ENCODE measurements at regions not wholly inside any gene's neighbourhood (a gene's known extent, or its start where the extent isn't known, plus 50 kb on each side); places are given as distances from the start of the nearest gene placed in this dataset.

DNA sequence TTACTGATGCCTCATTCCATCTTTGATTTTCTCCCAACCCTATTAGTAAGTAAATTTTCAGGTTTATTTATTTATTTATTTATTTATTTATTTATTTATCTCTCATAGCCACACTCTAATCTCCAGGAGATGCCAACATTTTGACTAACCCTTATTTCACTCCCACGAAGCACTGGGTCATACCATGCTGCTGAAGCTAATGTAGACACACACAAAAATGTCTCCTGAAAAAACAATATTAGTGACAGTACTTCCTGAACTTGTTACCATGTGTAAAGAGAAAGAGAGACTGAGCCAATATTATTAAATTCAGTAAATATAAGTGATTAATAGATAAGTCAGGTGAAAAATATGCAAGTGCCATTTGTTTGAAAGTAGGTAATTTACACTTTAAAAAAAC, 402.7 kb downstream of the C4orf33 start:
- DNase-seq (ENCODE audit: low read depth, low spot score) (no peak), ATAC-seq (no peak), FAIRE-seq (no peak)
- Histone ChIP-seq H3K27me3 (replicated peaks in 1 of 2; ENCODE audit: control insufficient read depth in 2 of 2, insufficient read depth in 2 of 2, low read length in 1 of 2) (no peaks in the 10 kb centered on the region), H3K9ac (ENCODE audit: control insufficient read depth, insufficient read depth, low read length) (no peak overlapping the region), H3K9me3 (replicated peaks; ENCODE audit: control insufficient read depth, insufficient read depth, low read length) (no peaks in the 10 kb centered on the region), H3K4me1 (ENCODE audit: control insufficient read depth, insufficient read depth, low read length) (no peaks in the 10 kb centered on the region), H3K36me3 (ENCODE audit: control insufficient read depth in 2 of 2, insufficient read depth in 2 of 2, low read length in 1 of 2) (no peaks in the 10 kb centered on the region), H3K79me2 (ENCODE audit: control insufficient read depth, insufficient read depth, low read length) (no peaks in the 10 kb centered on the region), H2AFZ (ENCODE audit: control insufficient read depth, low read depth, low read length) (no peak overlapping the region), H3K4me3 (no peak overlapping the region), H3K27ac (ENCODE audit: control insufficient read depth, insufficient read depth) (no peak overlapping the region), H4K20me1 (ENCODE audit: control insufficient read depth, insufficient read depth) (no peaks in the 10 kb centered on the region), H3K4me2 (ENCODE audit: control insufficient read depth, insufficient read depth) (no peak overlapping the region)
- SMC1A ChIA-PET (ENCODE audit: uncharacterized antibody, unreplicated experiment), result interaction anchor here (0.9 kb wide), 1 partner anchor 135 kb away, joined by 4 read pairs; no protein-coding TSS in a partner anchor
- CTCF ChIA-PET, result no interaction called here
- in situ Hi-C loops (cut with MboI), result no loop called here
- no TSS peak for BruUV-seq (replicated peaks)
- RAD21 ChIA-PET (ENCODE audit: unreplicated experiment), result no interaction called here
- POLR2A ChIA-PET, result no interaction called here
- TF ChIP-seq MEF2A (IDR thresholded peaks at IDR 0.05; ENCODE audit: insufficient read depth, low read depth, low read length) (no peak), NR2C1 (IDR thresholded peaks at IDR 0.05) (no peak), FOXK2 (IDR thresholded peaks at IDR 0.05) (no peak), FOS (IDR thresholded peaks at IDR 0.05; ENCODE audit: borderline replicate concordance, extremely low read depth, insufficient read length) (no peak), MXI1 (IDR thresholded peaks at IDR 0.05; ENCODE audit: low read depth, low read length) (no peak)
- TF ChIP-seq, protein P1, sequence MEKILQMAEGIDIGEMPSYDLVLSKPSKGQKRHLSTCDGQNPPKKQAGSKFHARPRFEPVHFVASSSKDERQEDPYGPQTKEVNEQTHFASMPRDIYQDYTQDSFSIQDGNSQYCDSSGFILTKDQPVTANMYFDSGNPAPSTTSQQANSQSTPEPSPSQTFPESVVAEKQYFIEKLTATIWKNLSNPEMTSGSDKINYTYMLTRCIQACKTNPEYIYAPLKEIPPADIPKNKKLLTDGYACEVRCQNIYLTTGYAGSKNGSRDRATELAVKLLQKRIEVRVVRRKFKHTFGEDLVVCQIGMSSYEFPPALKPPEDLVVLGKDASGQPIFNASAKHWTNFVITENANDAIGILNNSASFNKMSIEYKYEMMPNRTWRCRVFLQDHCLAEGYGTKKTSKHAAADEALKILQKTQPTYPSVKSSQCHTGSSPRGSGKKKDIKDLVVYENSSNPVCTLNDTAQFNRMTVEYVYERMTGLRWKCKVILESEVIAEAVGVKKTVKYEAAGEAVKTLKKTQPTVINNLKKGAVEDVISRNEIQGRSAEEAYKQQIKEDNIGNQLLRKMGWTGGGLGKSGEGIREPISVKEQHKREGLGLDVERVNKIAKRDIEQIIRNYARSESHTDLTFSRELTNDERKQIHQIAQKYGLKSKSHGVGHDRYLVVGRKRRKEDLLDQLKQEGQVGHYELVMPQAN (conservative IDR thresholded peaks at IDR 0.05), result no peak
- WGBS (ENCODE audit: insufficient coverage, insufficient replicate concordance, low lambda C conversion rate, missing lambda C conversion rate), result 0% methylated on average over 1 of the region's 1 CpG
- intact Hi-C loops (cut with micrococcal nuclease; ENCODE audit: unreplicated experiment), result no loop called here

DNA sequence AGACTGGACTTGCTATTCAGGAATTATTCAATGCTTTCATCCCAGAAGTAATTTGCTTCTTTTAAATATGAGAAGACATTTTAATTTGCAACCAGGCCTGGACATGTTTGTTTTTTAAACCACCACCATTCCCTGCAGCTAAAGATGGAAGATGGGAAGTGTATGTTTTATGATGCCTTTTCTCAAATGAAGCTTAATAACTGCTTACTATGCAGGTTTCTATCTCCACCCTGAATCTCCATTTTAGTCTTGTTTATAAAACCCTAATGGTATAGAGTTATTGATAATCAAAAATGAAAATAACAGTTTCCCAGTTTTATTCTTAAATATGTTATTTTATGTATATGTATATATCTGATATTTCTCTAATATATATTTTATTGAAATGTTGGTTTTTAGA, 418.9 kb downstream of the C4orf33 start:
- ATAC-seq (no peak), FAIRE-seq (no peak), DNase-seq (ENCODE audit: low read depth, low spot score) (no peak)
- Histone ChIP-seq H3K4me1 (ENCODE audit: control insufficient read depth, insufficient read depth, low read length) (no peaks in the 10 kb centered on the region), H3K4me2 (ENCODE audit: control insufficient read depth, insufficient read depth) (no peak overlapping the region), H2AFZ (ENCODE audit: control insufficient read depth, low read depth, low read length) (no peak overlapping the region), H3K27ac (ENCODE audit: control insufficient read depth, insufficient read depth) (no peak overlapping the region), H3K79me2 (ENCODE audit: control insufficient read depth, insufficient read depth, low read length) (no peaks in the 10 kb centered on the region), H3K9ac (ENCODE audit: control insufficient read depth, insufficient read depth, low read length) (no peak overlapping the region), H4K20me1 (ENCODE audit: control insufficient read depth, insufficient read depth) (no peaks in the 10 kb centered on the region), H3K36me3 (ENCODE audit: control insufficient read depth in 2 of 2, insufficient read depth in 2 of 2, low read length in 1 of 2) (no peaks in the 10 kb centered on the region), H3K27me3 (replicated peaks in 1 of 2; ENCODE audit: control insufficient read depth in 2 of 2, insufficient read depth in 2 of 2, low read length in 1 of 2) (no peaks in the 10 kb centered on the region), H3K4me3 (no peak overlapping the region), H3K9me3 (replicated peaks; ENCODE audit: control insufficient read depth, insufficient read depth, low read length) (no peaks in the 10 kb centered on the region)
- ChIA-PET CTCF (no interaction called here), SMC1A (ENCODE audit: uncharacterized antibody, unreplicated experiment) (no interaction called here), POLR2A (no interaction called here), RAD21 (ENCODE audit: unreplicated experiment) (no interaction called here)
- BruUV-seq (replicated peaks), result no TSS peak
- TF ChIP-seq ZZZ3 (IDR thresholded peaks at IDR 0.05; ENCODE audit: control insufficient read depth, insufficient read length, low read depth) (no peak), POLR2AphosphoS5 (IDR thresholded peaks at IDR 0.05; ENCODE audit: low read length) (no peak), ELK1 (IDR thresholded peaks at IDR 0.05; ENCODE audit: low read depth, low read length) (no peak), HDAC6 (IDR thresholded peaks at IDR 0.05; ENCODE audit: unreplicated experiment) (no peak), CBX5 (IDR thresholded peaks at IDR 0.05; ENCODE audit: low read depth) (no peak), RB1 (IDR thresholded peaks at IDR 0.05; ENCODE audit: borderline replicate concordance) (no peak), POLR2A (IDR thresholded peaks at IDR 0.05; ENCODE audit: low read depth, low read length) (no peak), BRCA1 (IDR thresholded peaks at IDR 0.05; ENCODE audit: low read depth, low read length) (no peak), NFIC (IDR thresholded peaks at IDR 0.05; ENCODE audit: low read depth, low read length) (no peak), STAT1 (conservative IDR thresholded peaks at IDR 0.05) (no peak), YY1 (IDR thresholded peaks at IDR 0.05; ENCODE audit: low read depth, low read length) (no peak)
- intact Hi-C loops (cut with micrococcal nuclease; ENCODE audit: unreplicated experiment), result no loop called here
- in situ Hi-C loops (cut with MboI), result no loop called here

Measured in GM12878 (cell line).